ENCODE measurements at regions not wholly inside any gene's neighbourhood (a gene's known extent, or its start where the extent isn't known, plus 50 kb on each side); places are given as distances from the start of the nearest gene placed in this dataset.

DNA sequence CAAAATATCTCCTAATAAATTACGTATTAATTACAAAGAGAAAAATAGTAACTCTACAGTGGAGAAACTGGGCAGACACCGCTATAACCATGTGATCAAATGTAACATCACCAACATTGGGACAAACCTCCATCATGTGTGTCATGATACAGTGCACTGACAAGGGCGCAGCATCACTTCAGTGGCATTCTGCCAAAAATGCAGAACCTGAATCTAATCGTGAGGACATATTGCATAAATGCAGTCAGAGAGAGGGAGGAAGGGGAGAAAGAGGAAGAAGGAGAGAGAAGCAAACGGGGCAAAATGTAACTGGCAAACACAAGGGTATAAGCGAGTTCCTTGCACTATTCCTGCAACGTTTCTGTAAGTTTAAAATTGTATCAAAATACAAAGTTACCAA lies 74.2 kb upstream of the MARCHF10 start:
- no peak for DNase-seq
- CTCF ChIA-PET = no interaction called here
- H3K27ac Mint-ChIP-seq = no peak overlapping the region

DNA sequence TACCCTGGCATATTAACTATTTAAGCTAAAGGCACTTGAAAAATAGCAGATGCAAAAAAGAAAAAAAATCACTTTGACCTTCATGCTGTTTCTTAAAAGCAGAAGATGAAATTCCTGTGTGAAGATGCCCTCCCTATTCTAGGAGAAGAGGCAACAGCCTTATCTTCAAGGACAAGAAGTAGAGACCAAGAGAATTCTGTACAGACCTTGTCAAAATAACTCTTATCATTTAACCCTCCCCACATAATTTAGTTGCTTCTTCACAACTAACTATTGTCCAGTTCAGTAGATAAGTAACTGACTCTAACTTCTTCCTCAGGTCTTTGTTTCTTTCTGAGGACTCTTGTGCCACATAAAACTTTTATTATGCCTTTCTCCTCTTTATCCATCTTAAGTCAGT lies 72.0 kb upstream of the MARCHF10 start:
- no peak overlapping the region for H3K4me3 Mint-ChIP-seq
- H3K27ac Mint-ChIP-seq = no peak overlapping the region

More for the DNA sequence above, 74.2 kb upstream of the MARCHF10 start:
- Mint-ChIP-seq H3K27me3 (peaks cover 30% of the 10 kb centered on the region), H3K4me1 (no peaks in the 10 kb centered on the region), H3K9me3 (ENCODE audit: insufficient read depth) (no peaks in the 10 kb centered on the region), H3K4me3 (no peak overlapping the region)
- H3K4me2 ChIP-seq (replicated peaks; ENCODE audit: low read depth, low read length, poor library complexity, severe bottlenecking) = no peak overlapping the region
- no peak for ATAC-seq (ENCODE audit: low read depth)
- no peak overlapping the region for H3K9ac ChIP-seq (ENCODE audit: low read length)
- no peak for TF ChIP-seq EZH2 (IDR thresholded peaks at IDR 0.05; ENCODE audit: borderline replicate concordance, insufficient read depth, low read depth, low read length, poor library complexity, severe bottlenecking)
- TF ChIP-seq, protein P1, sequence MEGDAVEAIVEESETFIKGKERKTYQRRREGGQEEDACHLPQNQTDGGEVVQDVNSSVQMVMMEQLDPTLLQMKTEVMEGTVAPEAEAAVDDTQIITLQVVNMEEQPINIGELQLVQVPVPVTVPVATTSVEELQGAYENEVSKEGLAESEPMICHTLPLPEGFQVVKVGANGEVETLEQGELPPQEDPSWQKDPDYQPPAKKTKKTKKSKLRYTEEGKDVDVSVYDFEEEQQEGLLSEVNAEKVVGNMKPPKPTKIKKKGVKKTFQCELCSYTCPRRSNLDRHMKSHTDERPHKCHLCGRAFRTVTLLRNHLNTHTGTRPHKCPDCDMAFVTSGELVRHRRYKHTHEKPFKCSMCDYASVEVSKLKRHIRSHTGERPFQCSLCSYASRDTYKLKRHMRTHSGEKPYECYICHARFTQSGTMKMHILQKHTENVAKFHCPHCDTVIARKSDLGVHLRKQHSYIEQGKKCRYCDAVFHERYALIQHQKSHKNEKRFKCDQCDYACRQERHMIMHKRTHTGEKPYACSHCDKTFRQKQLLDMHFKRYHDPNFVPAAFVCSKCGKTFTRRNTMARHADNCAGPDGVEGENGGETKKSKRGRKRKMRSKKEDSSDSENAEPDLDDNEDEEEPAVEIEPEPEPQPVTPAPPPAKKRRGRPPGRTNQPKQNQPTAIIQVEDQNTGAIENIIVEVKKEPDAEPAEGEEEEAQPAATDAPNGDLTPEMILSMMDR (IDR thresholded peaks at IDR 0.05) = no peak
- POLR2A ChIA-PET = no interaction called here
- H3K4me1 ChIP-seq (ENCODE audit: control insufficient read depth in 2 of 2, insufficient read depth in 2 of 2, low read length in 2 of 2) = no peaks in the 10 kb centered on the region
- no peaks in the 10 kb centered on the region for H3K36me3 ChIP-seq (replicated peaks in 1 of 2; ENCODE audit: control extremely low read depth in 1 of 2, control insufficient read depth in 1 of 2, extremely low read depth in 1 of 2, insufficient read depth in 2 of 2, low read length in 1 of 2)
- no peaks in the 10 kb centered on the region for H4K20me1 ChIP-seq (ENCODE audit: control insufficient read depth, insufficient read depth, low read length, poor library complexity, severe bottlenecking)
- peaks cover 0 to 5% (median 1%) of the 10 kb centered on the region in 3 donors for H3K9me3 ChIP-seq (ENCODE audit: control extremely low read depth in 1 of 3, control insufficient read depth in 2 of 3, insufficient read depth in 1 of 3, low read length in 2 of 3)
- no peaks in the 10 kb centered on the region for H3K79me2 ChIP-seq (ENCODE audit: control insufficient read depth, insufficient read depth, low read length)
- 13% methylated on average over 3 of the region's 7 CpGs for WGBS (ENCODE audit: insufficient coverage)
- peaks cover 0 to 5% (median 3%) of the 10 kb centered on the region in 4 experiments for H3K27me3 ChIP-seq (replicated peaks in 1 of 4; ENCODE audit: control extremely low read depth in 1 of 4, control insufficient read depth in 3 of 4, insufficient read depth in 4 of 4, low read length in 3 of 4)
- no peak overlapping the region for H2AFZ ChIP-seq (ENCODE audit: insufficient read depth, low read depth, low read length, poor library complexity, severe bottlenecking)
- H3K27ac ChIP-seq (ENCODE audit: low read length in 2 of 2) = no peak overlapping the region
- intact Hi-C loops (cut with micrococcal nuclease) = no loop called here
- H3K4me3 ChIP-seq (ENCODE audit: control extremely low read depth in 1 of 5, extremely low read depth in 1 of 5, insufficient read depth in 1 of 5, low read depth in 2 of 5, low read length in 4 of 5) = no peak overlapping the region

More for the DNA sequence above, 72.0 kb upstream of the MARCHF10 start:
- H3K4me3 ChIP-seq (ENCODE audit: control extremely low read depth in 1 of 5, extremely low read depth in 1 of 5, insufficient read depth in 1 of 5, low read depth in 2 of 5, low read length in 4 of 5) = no peak overlapping the region
- H4K20me1 ChIP-seq (ENCODE audit: control insufficient read depth, insufficient read depth, low read length, poor library complexity, severe bottlenecking) = no peaks in the 10 kb centered on the region
- Mint-ChIP-seq H3K27me3 (peaks cover 42% of the 10 kb centered on the region), H3K4me1 (no peaks in the 10 kb centered on the region), H3K9me3 (ENCODE audit: insufficient read depth) (no peaks in the 10 kb centered on the region)
- no peaks in the 10 kb centered on the region for H3K36me3 ChIP-seq (replicated peaks in 1 of 2; ENCODE audit: control extremely low read depth in 1 of 2, control insufficient read depth in 1 of 2, extremely low read depth in 1 of 2, insufficient read depth in 2 of 2, low read length in 1 of 2)
- POLR2A ChIA-PET = no interaction called here
- TF ChIP-seq, protein P1 (IDR thresholded peaks at IDR 0.05) = no peak
- TF ChIP-seq EZH2 (IDR thresholded peaks at IDR 0.05; ENCODE audit: borderline replicate concordance, insufficient read depth, low read depth, low read length, poor library complexity, severe bottlenecking) = no peak
- H3K4me2 ChIP-seq (replicated peaks; ENCODE audit: low read depth, low read length, poor library complexity, severe bottlenecking) = no peak overlapping the region
- H3K9me3 ChIP-seq (ENCODE audit: control extremely low read depth in 1 of 3, control insufficient read depth in 2 of 3, insufficient read depth in 1 of 3, low read length in 2 of 3) = peaks cover 0 to 1% (median 0%) of the 10 kb centered on the region in 3 donors
- H2AFZ ChIP-seq (ENCODE audit: insufficient read depth, low read depth, low read length, poor library complexity, severe bottlenecking) = no peak overlapping the region
- DNase-seq (no peak), ATAC-seq (ENCODE audit: low read depth) (no peak)
- H3K27ac ChIP-seq (ENCODE audit: low read length in 2 of 2) = no peak overlapping the region
- CTCF ChIA-PET = no interaction called here
- no peaks in the 10 kb centered on the region for H3K79me2 ChIP-seq (ENCODE audit: control insufficient read depth, insufficient read depth, low read length)
- no peak overlapping the region for H3K9ac ChIP-seq (ENCODE audit: low read length)
- no peaks in the 10 kb centered on the region for H3K4me1 ChIP-seq (ENCODE audit: control insufficient read depth in 2 of 2, insufficient read depth in 2 of 2, low read length in 2 of 2)
- H3K27me3 ChIP-seq (replicated peaks in 1 of 4; ENCODE audit: control extremely low read depth in 1 of 4, control insufficient read depth in 3 of 4, insufficient read depth in 4 of 4, low read length in 3 of 4) = peaks cover 0 to 9% (median 3%) of the 10 kb centered on the region in 4 experiments
- intact Hi-C loops (cut with micrococcal nuclease) = no loop called here
